Activated T-cell treated with anti-CD3 and anti-CD28 coated beads for 24 hours (primary cell): ENCODE measurements at regions not wholly inside any gene's neighbourhood (a gene's known extent, or its start where the extent isn't known, plus 50 kb on each side); places are given as distances from the start of the nearest gene placed in this dataset.
"Not testable (repeated sequence)": the region's sequence is repeated elsewhere in the genome, so short reads cannot be mapped to it uniquely, and the experiment has no call there.

Experiments used
- DNase-seq: peaks from one replicate; pipeline ENCODE4 v3.0.0-alpha.2; 2020; ENCODE audit warnings: low read depth

DNA sequence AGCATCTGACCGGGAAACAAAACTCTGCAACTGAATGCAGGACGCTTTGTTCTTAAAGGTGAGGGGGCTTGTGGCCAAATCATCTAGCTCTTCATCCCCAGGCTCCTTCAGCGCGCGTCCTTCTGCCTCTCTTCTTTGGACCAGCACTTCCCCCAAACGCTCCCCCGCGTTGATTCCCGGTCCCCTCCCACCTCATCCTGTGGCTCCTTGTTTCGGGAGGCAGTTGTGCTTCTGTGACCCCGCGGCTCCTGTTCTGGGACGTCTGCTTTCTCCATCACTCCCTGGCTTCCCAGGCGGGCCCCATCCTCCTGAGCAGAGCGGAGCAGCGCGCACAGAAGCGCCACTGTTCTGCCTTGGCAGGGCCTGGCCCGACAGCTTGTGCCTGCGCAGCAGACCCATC, 109.7 kb upstream of the ZNG1E start:
- DNase-seq, result not testable (repeated sequence)

DNA sequence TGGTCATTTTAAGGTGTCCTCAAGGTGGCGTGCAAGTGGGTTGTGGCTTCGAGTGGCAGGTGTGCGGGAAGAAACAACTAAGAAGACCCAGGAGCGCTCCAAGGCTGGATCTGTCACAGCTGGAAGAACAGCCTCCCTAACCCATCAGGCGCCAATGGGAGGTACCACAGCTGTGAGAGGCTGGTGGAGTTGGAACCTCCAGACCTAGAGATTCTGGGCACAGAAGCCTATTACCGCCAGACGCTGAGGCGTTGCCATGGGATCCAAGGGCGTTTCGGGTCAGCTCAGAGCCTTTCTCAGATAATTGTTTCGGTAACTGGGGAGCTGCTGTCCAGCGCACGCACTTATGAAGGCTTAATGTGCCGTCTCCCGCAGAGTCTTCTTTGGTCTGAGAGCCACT, 156.7 kb upstream of the ZNG1E start:
- DNase-seq, result not testable (repeated sequence)

DNA sequence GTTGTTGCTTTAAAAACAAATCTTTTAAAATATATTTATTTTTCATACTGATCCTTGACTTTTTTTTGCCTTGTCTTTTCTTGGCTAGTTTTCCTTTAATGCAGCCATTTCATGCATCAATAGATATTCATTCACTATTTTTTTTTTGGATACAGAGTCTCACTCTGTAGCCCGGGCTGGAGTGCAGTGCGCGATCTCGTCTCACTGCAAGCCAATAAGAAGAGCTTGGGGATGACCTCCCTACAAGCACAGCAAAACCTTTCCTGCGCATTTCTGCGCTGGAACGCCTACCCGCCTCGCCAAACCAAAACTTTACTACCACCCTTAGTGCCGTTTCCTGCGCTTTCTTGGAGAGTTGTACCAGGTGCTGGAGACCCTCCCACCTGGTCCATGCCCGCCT, 161.3 kb upstream of the ZNG1E start:
- not testable (repeated sequence) for DNase-seq

DNA sequence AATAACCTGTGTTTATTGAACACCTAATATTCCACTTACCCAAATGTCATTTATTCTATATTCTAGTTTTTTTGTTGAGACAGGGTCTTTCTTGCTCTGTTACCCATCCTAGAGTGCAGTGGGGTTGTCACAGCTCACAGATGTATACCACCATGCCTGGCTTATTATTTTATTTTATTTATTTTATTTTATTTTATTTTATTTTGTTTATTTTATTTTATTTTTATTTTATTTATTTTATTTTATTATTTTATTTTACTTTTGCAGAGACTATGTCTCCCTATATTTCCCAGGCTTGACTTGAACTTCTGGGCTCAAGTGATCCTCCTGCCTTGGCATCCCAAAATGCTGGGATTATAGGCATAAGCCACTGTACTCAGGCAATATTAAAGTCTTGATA, 167.8 kb upstream of the ZNG1E start:
- DNase-seq, result not testable (repeated sequence)

DNA sequence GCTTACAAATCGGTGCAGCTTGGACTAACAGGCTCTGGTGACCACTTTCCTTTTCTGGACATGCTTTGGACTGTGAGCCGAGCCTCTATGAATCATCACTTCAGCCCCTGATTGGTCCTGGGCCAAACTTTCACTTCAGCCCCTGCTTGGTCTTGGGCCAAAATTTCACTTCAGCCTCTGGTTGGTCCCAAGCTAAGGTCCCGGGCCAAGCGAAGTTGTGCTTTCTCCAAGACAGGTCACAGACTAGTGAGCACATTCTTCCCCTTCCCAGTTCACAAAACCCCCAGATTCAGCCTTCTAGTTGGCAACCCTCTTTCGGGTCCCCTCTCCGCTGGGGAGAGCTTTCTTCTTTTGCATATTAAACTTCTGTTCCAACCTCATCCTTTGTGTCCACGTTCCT, 171.0 kb upstream of the ZNG1E start:
- DNase-seq, result not testable (repeated sequence)

DNA sequence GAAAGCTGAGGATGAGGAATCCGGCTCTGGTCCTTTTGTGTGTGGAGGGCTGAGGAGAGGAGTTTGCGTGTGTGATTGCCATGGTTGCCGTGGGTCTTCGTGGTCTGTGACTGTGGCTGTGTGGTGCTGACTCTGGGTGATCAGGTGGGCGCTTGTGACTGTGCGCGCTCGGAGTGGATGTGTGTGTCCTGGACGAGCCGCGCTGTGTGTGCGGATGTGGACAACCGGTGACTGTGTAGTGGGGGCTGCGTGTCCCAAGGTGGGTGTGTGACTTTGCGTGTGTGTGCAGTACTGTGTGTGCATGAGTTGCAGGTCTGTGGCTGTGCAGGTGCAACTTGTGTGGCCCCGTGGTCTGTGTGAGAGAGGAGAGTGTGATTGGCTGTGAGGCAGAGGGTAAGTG, 172.0 kb upstream of the ZNG1E start:
- not testable (repeated sequence) for DNase-seq

DNA sequence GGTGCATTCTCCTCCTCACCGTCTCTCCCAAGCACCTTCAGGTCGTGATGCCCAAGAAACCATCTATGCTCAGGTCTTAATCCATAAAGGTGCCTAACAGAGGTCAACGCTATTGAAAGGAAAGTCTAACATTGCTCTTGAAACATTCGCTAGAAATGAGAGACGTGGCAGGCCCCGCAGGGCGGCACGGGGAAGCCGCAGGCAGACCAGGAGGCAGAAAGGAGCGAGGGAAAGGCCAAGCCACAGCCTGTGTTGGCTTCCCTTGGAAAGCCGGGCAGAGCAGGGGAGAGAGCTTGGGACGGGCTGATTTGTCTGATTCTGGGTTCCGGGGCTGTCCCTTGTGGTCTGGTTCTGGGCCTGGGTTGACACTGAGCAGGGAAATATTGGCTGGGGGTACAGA, 192.8 kb upstream of the ZNG1E start:
- not testable (repeated sequence) for DNase-seq

DNA sequence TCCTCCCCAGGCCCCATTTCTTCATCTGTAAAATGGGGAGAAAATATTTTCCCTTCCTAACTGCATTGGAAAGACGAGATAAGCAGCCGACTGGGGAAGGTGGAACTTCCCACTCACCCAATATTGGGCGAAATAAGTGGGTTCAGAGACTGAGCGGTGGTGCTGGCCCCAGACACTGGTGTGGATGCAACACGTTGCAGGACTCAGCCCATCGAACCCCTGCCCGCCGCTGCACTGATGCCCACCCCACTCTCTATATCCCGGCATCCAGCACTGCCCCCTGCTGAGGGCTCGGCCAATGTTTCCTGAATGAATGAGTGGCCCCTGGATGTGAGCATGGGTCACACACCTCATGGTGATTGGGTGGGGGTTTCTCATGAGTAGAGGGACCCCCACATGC, 194.4 kb upstream of the ZNG1E start:
- not testable (repeated sequence) for DNase-seq

DNA sequence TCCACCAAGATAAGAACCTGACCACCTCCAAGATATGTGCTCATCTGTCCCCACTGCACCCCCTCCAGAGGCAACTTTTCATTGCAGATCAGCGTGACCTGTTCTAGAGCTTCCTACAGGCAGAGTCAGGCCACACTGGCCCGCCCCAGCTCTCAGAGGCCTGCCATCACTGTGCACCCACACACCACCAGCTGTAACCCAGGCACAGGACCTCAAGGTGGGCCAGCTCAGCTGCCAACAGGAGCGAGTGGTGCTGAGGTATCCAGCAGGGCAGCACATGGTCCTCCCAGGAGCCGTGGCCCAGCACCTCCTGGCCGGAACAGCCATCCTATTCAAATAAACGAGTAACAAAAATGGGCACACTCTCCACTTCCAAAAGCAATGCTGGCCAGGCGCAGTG, 189.9 kb upstream of the FOXD4L5 start:
- not testable (repeated sequence) for DNase-seq

DNA sequence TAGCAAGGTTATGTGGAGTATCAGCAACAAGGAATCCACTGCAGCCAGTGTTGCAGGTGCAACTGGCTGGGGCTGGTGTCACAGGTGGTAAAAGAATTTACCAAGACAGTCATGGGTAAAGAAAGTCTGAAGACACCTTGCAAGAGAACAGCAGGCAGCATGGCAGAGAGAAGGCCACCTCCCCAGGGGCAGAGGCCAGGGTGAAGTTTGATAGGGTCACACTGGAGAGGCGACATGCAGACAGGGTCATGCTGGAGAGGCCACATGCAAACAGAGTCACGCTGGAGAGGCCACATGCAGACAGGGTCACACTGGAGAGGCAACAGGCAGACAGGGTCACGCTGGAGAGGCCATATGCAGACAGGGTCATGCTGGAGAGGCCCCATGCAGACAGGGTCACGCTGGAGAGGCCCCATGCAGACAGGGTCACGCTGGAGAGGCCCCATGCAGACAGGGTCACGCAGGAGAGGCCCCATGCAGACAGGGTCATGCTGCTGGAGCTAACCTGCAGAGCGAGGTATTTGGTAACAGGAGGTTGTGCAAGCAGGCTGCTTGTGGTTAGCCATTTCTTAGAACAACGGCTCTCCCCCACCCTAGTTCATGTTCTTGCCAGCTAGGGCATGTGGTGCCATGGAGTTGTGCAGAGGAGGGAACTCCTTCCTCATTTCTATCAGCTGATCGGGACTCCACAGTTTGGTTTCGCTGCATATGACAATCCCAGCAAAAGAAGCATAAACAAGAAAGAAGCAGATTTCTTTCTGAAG, 188.2 kb upstream of the FOXD4L5 start:
- not testable (repeated sequence) for DNase-seq

DNA sequence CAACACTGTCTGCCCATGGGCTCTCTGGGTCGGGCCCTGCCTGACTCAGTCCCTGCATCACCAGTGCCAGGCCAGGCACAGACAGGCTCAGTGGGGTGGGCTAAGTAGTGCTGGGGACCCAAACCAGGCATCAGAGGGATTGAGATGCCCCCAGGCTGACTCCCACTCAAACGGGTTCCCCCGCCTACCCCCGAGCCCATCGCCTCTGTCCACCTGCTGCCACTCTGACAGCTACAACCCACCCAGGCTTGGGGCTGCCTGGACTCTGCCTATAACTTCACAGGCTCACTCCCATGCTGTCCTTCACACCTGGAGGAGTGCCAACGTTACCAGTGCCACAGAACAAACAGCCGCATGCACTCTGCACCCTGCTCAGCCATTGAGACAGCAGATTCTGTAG, 186.1 kb upstream of the FOXD4L5 start:
- not testable (repeated sequence) for DNase-seq

DNA sequence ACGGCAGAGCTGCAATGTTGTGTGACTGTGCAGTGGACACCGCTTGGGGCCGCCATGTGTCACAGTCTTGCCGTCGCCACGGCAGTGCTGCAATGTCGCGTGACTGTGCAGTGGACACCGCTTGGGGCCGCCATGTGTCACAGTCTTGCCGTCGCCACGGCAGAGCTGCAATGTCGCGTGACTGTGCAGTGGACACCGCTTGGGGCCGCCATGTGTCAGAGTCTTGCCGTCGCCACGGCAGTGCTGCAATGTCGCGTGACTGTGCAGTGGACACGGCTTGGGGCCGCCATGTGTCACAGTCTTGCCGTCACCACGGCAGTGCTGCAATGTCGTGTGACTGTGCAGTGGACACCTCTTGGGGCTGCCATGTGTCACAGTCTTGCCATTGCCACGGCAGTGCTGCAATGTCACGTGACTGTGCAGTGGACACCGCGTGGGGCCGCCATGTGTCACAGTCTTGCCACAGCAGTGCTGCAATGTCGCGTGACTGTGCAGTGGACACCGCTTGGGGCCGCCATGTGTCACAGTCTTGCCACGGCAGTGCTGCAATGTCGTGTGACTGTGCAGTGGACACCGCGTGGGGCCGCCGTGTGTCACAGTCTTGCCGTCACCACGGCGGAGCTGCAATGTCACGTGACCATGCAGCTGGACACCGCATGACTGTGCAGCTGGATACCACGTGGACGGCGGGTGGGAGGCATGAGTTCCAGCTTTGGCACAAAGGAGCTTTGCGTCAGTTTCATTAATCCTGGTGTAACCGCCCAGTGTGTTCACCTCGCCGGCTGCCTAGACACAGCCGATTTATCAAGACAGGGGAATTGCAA, 182.1 kb upstream of the FOXD4L5 start:
- not testable (repeated sequence) for DNase-seq

DNA sequence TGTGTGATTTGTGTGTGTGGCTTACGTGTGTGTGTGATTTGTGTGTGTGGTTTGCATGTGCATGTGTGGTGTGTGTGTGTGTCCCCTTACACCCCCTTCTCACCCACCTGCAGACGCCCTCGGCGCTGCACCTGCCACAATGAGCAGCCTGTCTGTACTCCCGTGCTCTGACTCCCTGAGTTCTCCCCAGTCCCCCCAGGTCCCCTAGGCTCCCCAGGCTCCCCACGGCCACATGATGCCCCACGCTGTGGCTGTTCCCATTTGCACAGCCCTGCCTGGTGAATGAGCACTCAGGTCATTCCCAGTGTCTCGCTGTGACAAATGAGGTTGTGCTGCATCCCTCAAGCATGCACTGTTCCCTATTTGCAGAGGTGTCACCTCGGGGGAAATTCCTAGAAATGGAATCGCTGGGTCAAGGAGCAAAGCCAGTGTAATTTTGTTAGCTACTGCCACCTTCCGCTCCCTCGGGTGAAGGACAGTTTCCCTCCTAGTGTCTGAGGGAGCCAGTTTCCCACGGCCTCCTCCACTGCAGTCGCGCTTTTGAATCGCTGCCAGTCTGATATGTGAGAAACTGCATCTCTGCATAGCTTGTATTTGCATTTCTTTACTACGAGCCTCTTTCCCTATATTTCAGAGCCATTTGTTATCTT, 180.4 kb upstream of the FOXD4L5 start:
- DNase-seq, result not testable (repeated sequence)

DNA sequence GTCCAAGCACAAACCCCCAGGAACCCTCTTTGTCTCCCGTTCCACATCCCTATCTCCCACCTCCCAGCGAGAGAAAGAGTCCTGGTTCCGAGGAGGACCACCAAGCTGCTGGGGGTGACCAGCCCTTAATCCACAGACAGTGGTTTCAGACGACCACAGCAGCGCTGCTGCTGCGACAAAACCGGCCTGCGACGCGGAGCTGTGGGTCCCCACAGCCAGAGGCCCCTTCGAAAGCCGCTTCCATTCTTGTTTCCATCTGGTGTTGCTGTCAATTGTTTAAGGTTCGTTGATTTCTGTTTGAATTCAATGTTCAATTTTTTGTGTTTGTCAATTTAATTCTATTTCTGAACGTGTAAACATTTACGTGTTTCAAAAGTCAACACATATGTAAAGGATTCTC, 177.5 kb upstream of the FOXD4L5 start:
- not testable (repeated sequence) for DNase-seq

DNA sequence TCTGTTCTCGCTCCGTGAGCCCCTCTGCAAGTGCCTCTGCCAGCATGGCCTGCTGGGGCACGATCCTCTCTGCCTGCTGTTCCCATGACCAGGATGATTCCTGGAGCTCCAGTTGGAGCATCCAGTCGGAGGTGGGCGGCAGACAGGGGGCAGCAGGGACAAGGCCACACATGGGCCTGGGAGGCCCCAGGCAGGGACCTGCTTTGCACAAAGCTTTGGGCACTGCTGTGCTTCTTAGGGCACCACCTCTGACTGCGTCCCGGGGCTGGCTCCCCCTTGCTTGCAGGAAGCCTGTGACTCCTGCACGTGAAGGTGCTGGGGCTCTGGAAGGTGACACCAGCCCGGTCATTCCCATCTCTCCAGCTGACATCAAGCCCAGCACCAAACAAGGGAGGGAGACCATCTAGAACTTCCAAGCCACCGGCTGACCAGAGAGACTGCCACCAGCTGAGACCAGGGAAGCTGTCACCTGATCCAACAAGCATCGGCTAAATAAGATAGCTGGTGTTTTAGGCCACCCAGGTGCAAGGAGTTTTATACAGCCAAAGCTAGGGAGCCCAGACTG, 174.8 kb upstream of the FOXD4L5 start:
- DNase-seq, result no peak

DNA sequence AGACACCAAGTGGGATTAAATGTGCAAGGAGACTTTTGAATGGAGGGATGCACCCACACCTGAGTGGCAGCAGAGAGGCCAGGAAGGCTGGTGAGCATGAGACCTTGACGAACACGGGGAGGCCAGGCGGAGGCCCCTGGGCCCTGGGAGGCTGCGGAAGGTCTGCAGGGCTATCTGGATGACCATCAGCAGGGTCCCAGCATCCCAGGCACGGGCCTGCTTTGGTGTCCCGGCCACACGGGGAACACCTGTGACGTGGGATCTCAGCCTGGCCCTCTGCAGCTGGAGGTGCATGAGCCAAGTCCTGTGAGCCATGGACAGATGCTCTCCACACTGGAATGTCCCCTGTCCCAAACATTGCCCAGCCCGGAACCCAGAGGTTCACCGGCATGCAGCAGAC, 174.0 kb upstream of the FOXD4L5 start:
- DNase-seq, result no peak

DNA sequence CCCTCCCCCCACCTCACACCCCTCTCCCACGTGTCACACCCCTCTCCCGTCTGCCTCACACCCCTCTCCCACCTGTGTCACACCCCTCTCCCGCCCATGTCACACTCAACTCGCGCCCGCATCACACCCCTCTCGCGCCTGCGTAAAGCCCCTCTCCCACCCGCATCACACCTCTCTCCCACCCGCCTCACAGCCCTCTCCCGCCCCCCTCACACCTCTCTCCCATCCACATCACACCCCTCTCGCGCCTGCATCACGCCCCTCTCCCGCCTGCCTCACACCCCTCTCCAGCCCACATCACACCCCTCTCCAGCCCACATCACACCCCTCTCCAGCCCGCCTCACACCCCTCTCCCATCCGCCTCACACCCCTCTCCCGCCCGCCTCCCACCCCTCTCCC, 173.5 kb upstream of the FOXD4L5 start:
- no peak for DNase-seq

DNA sequence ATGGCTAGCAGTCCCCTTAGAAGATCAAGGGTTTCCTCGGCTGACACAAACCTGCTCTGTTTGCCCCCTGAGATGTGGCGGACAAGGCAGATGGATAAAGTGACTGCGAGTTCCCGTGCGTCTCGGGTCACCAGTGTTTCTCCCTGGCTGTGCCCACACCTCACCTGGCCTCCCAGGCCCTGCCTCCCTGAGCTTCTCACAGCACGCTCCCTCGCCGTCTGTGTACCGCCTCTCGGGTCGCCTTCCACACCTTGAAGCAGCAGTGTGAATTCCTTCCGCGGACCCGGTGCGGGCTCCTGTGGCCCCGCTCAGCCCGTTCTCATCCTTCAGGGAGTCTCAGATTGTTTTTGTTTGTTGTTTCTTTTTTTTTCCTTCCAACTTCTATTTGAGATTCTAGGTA, 172.0 kb upstream of the FOXD4L5 start:
- not testable (repeated sequence) for DNase-seq

DNA sequence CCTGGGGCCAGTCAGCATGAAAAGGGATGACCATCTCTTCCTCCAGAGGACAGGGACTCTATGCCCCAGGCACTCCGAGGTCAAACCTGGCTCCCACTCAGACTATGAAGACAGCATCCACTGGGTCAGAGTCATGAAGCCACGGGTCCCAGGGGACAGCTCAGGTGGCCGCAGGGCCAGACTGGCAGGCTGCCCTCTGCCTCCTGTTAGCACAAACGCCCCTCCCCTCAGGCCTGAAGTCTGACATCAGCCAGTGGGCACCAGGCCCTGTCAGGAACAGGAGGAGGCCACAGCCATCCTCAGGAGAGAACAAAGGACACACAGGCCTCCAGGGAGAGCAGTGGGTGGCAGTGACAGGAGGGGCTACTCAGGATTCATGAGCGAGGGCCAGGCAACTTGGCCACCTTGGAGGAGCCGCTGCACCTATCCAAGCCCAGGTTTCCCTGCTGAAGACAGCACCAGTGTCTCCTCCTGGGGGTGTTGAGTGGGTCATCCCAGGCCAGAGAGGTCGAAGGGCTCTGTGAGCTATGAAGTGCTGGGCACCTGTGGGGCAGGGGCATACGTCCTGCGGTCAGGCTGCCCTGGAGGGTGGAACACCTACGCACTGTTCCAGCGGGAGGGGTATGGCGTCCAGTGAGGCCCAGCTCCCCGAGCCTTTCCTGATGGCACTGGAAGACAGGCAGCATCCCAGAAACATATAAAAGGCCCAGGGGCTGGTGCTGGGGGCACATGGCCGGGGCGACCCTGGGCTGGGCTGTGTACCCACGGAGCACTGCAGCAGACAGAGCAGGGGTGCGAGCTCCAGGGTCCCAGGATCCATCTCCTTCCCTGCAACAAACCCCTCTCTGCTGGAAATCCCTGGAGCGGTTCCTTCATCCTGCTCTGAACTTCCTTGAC, 171.0 kb upstream of the FOXD4L5 start:
- not testable (repeated sequence) for DNase-seq

DNA sequence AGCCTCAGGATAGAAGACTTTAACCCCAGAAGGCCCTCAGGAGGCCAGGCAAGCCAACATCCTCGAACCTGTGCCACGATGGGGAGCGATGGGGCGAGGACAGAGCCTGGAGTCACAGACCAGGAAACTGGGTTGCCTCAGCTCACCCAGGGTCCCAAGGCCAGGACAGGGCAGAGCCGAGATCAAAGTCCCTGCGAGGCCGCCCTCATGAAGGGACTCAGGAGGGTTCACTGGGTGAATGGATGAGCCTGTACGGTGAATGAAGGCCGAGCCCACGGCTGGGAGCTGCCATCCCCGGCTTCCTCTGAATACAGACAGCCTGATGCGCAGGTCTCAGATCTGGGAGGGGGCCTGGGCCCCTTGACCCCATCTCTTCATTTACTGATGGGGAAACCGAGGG, 170.1 kb upstream of the FOXD4L5 start:
- not testable (repeated sequence) for DNase-seq

DNA sequence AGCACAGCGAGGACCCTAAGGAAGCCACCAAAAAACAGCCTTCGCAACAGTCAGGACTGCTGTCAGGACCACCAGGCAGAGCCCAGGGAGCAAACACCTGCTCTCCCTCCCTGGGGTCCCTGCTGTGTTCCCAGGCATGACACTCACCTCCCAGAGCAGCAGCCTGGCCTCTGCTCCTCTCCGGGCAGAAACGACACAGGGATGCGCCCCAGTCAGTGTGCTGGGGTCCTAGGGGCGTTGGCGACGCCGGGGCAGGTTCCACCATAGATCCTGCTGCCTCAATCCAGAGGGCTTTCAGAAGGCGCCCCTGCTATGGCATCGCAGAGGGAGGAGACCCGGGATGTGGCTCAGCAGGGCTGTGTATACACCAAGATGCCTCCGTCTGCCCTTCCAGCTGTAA, 169.7 kb upstream of the FOXD4L5 start:
- DNase-seq, result not testable (repeated sequence)
